ENCODE measurements at regions not wholly inside any gene's neighbourhood (a gene's known extent, or its start where the extent isn't known, plus 50 kb on each side); places are given as distances from the start of the nearest gene placed in this dataset.

DNA sequence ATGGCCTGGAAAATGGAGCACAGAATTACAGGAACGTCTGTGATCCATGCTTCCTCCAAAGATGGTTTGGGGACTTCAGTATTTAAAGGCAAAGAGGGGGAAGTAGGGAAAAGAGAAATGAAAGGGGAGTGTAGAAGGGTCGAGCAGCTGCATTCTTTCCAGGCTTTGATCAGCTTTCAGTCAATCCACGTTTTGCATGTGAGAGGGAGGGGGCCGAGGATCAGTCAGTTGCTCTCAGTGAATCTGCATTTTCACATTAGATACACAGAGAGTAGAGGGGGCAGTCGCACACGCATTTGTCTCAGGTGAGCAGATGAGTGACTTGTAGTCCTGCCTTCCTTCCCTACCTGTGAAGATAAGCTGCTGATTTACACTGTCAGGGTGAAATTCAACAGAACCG lies 78.8 kb downstream of the FOXF2 start:
- TF ChIP-seq POLR2A (IDR thresholded peaks at IDR 0.05), result no peak
- TF ChIP-seq, protein P1, sequence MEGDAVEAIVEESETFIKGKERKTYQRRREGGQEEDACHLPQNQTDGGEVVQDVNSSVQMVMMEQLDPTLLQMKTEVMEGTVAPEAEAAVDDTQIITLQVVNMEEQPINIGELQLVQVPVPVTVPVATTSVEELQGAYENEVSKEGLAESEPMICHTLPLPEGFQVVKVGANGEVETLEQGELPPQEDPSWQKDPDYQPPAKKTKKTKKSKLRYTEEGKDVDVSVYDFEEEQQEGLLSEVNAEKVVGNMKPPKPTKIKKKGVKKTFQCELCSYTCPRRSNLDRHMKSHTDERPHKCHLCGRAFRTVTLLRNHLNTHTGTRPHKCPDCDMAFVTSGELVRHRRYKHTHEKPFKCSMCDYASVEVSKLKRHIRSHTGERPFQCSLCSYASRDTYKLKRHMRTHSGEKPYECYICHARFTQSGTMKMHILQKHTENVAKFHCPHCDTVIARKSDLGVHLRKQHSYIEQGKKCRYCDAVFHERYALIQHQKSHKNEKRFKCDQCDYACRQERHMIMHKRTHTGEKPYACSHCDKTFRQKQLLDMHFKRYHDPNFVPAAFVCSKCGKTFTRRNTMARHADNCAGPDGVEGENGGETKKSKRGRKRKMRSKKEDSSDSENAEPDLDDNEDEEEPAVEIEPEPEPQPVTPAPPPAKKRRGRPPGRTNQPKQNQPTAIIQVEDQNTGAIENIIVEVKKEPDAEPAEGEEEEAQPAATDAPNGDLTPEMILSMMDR (IDR thresholded peaks at IDR 0.05), result no peak

All from Peyer's patch (tissue), 4 donors.